IPS DF 4.7 (cell line): ENCODE measurements at regions not wholly inside any gene's neighbourhood (a gene's known extent, or its start where the extent isn't known, plus 50 kb on each side); places are given as distances from the start of the nearest gene placed in this dataset.
"Not testable (repeated sequence)": the region's sequence is repeated elsewhere in the genome, so short reads cannot be mapped to it uniquely, and the experiment has no call there.

Experiments used
- DNase-seq: peaks from one replicate; pipeline ENCODE4 v3.0.0-alpha.2; 2013; ENCODE audit warnings: low spot score; ENCODE audit errors: extremely low read depth

DNA sequence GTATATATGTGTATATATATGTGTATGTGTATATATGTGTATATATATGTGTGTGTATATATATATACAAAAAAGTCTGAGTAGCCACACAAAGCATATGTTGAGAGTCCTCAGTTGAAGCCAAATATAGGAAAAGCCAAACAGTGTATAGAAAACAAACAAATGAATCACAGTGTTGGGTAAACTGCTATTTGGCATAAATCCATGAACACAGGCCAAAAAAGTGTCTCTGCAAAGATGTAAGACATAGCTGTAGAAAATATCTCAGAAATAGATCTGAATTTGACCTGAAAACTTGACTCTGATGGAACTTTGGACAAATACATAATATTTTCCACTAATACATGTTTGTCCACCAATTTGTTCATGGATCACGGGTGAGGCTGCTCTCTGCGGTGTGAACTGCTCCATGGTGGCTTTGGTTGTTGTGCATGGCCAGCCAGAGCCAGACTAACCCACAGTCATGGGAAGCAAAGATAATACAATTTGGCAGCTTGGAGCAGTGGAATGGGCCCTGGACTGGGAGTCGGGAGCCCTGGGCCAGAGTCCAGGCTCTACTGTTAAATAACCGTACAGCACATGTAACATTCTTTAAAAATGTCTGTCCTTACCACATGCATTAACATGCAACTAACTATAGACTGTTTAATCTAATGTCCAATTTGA, 76.9 kb upstream of the EED start:
- DNase-seq = no peak

DNA sequence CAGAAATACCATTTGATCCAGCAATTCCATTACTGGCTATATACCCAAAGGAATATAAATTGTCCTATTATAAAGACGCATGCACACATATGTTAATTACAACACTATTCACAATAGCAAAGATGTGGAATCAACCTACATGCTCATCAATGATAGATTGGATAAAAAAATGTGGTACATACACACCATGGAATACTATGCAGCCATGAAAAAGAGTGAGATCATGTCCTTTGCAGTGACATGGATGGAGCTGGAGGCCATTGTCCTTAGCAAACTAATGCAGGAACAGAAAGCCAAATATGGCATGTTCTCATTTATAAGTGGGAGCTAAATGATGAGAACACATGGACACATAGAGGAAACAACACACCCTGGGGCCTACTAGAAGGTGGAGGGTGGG, 78.3 kb upstream of the EED start:
- DNase-seq = not testable (repeated sequence)

DNA sequence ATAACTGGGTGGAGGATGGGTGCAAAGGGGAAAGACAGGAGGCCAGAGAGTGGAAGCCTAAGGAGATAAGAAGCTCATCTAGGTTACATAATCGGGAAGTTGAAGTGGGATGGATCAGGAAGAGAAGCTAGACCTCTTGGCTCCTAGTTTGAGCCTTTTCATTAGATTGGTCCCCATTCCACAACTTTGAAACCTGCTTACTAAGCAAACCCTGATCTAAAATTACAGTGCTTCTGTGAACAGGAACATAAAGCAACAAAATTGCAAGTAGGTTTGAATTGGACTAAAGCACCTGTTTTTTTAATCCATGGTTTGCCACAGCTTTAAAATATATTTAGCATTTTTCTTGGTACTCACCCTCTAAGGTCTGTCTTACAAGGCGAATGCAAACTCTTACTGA, 80.4 kb upstream of the EED start:
- no peak for DNase-seq

DNA sequence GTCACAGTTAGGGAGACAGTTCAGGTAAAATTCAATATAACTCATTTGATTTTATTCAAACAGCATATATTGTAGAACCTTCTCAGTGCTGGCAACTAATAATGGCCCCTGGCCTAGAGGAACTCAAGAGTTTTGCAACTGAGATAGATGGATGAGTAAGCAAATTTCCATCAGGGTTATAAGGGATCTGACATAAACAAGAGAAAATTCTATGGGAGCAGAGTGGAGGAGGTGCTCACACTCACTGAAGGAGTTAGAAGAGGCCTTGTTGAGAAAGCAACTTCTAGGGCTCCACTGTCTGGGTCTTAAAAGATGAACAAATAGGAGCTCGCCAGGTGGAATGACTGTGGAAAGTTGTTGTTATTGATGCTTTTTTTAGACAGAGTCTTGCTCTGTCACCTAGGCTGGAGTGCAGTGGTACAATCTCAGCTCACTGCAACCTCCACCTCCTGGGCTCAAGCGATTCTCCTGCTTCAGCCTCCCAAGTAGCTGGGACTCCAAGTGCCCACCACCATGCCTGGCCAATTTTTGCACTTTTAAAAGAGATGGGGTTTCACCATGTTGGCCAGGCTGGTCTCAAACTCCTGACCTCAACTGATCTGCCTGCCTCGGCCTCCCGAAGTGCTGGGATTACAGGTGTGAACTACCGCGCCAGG, 81.2 kb upstream of the EED start:
- DNase-seq = not testable (repeated sequence)

DNA sequence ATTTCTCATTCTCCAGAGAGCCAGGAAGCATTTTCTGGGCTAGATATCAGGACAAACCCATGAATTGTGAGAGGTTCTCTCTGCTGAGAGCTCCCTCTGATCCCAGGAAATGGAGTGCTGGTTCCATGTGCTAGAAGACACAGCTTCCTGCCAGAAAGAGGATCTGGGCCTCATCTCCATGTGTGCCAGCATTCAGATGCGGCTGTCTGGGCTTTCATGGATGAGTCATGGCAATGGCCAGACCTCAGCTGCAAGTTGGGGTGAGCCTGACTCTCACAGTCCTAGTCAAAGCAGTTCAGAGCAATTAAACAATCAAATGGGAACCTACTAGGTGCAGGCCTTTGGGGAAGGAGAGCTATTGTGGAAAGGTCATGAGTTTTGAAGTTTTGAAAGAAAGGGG, 82.3 kb upstream of the EED start:
- DNase-seq = no peak

DNA sequence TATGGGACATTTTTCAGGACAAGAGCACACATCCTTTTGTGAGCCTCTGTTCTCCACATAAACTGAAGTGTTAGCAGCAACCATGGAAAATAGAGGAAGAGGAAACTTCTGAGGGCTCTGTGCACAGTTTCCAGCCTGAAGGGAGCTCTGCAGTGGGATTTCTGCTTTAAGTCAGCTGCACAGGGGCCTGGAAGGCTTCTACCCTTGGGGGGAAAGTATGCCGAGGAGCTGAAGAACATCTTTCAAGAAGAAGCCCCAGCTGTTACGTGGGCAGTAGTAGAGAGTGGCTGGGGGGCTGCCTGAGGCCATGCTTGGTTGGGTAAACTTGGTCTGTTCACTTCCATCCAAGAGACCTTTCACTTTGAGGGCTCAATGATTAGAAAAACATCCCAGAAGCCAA, 82.7 kb upstream of the EED start:
- no peak for DNase-seq

DNA sequence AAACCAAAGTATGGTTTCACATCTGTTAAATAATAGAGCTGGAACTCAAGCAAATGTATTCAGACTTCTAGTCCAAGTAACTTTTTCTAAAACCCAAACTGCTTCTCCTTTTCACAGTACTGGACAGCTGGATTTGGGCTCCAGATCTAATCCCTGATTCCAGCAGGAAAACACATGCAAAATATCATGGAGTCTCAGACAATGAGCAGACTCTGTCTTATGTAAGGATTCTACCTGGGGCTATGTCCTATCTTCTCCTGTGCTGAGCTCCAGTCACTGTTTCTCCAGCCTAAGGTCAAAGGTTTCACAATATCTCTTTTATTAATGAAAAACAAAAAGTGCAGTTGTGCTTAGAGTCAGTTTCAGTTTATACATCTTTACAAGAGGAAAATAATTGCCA, 83.2 kb upstream of the EED start:
- DNase-seq = no peak

DNA sequence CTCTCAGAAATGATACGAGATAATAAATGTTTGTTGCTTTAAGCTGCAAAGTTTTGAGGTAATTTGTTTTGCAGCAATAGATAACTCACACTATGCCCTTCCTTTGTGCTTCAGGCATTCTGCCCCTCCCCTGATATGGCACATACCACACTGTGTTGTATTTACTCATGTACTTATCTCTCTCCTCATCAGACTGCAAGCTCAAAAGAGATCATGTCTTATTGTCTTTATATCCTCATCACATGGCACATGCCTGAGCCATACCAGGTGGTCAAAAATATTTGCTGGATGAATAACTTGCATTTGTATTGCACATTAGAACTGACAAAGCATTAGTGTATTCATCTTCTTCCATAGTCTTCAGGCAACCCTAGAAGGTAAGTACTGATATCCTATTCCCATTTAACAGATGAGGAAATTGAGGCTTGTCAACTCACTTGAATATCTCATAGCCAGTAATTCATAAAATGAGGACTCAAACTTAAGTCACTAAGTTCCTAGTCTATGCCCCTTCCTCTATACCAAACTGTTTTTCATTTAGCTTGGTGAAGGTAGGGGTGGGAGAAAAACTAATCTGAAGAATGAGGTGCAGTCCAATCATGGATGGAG, 83.9 kb upstream of the EED start:
- no peak for DNase-seq

DNA sequence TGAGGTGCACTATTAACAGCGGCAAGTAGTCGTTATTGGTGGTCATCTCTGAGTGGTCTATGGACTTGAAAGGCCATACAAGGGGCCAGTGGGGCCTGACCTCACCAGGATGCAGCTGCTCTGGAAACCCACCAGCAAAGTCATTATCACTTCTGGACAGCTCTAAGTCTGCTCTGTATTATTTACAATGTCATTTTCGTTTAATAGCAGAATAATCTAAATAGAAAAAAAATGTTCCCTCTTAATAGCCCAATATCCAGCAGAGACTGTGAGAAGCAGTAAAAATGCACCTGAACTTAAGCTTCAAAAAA, 85.0 kb upstream of the EED start:
- no peak for DNase-seq

DNA sequence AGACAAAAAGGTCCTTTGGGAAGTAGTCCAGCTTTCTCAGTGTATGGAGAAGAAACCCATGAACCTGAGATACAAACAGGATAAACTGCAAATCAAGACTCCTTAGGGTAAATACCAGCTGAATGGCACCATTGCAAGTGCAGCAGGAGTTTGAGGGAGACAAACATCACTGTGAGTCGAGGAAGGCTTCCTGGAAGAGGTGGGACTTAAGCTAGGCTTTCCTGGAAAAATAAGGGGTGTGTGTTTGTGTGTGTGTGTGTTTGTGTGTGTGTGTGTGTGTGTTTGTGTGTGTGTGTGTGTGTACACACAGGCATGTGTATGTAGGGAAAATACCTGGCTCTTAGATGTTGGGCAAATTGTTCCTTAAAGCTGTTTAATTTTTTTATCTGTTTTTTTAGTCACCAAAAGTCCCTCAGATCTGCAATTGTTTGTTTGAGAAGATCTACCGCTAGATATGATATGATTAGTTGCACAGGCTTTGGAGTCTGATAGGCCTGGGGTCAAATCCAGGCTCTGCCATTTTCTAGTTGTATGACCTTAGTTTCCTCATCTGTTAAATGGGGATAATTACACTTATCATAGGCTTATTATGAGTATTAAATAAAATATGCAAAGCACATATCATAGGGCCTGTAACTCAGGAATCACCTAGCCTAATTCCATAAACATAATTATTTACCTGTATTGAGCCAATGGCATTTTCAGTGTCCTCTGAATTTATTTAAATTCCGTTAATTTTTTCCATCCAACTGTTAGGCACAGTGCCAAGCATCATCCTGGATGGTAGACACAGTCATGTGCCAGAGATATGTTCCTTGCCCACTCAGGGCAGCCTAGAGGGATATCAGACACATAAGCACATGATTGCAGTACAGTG, 85.6 kb upstream of the EED start:
- DNase-seq = no peak

DNA sequence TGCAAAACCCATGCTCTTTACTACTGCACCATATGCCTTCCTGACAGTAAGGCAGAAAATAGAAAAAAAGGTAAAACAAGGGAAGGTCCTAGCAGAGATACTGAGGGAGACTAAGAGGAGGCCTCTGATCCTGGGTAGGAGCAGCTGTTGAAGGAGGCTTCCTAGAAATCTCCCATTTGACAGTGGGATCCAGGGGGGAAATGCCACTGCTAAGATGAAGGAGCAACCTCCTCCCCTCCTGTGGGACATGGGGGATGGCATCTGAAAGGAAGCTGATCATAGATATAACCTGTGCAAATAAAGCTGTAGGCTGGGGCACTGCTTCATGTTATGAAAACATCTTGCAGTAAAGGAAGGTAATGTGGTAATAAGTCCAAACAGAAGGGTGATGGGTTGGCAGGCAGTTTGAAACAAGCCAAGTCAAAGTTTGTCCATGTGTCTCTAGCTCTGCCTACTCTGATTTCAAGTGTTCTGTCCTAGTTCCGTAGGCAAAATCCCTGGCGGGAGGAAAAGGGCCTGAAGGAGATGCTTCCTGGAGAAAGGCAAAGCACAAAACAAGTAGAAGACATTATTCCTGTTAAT, 86.7 kb upstream of the EED start:
- DNase-seq = no peak

DNA sequence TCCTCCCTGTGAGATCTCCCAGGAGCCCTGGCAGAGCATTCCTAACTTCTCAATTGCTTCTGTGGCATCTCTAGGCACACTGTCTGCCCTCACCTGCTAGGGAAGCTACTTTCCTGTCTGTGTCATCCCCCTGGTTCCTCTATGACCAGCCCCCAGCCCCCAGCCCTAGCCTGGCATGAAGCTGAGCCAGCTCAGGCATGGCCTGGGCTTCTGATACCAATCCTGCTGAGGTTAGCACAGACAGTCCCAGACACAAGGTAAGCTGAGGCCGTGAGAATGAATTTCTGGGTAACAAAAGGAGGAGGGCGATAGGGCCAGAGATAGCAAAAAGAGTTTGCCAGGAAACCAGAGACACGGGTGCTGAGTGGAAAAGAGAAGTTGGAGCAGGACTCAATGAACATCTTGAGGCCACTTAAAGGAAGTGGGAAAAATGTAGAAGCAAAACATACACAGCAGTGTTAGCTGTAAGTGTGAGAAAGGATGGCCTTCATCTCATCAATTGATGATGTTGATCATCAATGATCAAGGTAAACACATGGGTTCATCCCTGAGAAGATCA, 87.6 kb upstream of the PICALM start:
- DNase-seq = no peak

DNA sequence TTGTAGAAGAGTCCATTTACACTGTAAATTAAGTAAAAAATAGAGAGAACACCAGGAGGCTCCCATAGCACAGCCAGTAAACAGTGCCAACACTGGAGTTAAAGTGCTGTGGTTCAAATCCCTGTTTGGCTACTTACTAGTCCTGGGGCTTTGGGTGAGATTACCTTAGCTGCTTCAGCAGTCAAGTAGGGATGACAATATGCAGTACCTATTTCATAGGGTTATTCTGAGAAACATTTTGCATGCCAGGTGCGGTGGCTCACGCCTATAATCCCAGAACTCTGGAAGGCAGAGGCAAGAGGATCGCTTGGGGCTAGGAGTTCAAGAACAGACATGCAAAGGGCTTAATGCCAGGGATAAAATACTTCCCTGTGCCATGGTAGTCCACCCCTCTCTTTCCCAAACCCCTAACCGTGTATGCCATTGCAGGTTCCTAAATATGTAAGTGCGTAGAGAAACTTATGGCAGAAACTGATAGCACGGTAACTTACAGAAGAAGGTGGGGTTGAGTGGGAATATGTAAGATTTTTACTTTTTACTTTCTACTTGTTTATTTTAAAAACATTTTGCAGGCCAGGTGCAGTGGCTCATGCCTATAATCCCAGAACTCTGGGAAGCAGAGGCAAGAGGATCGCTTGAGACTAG, 86.4 kb upstream of the PICALM start:
- no peak for DNase-seq

DNA sequence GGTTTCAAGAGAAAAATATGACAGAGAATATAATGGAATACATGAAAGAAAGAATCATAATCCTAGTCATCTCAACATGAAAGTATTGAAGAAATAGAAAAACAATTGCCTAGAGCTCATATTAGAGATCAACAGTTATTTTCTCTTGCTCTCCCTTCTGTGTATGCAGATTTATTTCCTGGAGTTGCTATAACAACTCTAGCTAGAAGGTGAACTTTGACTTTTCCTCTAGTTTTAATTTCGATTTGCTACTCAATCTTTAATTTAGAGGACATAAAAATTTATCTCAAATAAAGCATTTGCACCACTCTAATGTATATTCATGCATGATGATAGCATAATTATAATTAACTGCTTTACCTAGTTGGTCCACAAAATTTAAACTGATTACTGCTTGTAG, 84.6 kb upstream of the PICALM start:
- DNase-seq = no peak

DNA sequence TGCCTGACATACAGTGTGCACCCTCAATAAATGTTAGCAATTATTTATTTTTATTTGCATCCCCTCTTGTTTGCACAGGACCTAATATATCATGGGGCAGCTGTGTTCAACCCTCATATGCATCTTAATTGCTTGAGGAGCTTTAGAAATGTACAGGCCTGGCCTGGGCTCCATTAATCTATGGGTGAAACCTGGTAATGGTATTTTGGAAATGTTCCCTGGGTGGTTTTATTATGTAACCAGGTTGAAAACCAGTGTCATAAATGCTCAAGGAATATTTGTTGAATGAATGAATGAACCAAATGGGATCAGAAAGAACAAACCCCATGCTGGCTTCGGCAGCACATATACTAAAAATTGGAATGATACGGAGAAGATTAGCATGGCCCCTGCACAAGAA, 84.0 kb upstream of the PICALM start:
- no peak for DNase-seq

DNA sequence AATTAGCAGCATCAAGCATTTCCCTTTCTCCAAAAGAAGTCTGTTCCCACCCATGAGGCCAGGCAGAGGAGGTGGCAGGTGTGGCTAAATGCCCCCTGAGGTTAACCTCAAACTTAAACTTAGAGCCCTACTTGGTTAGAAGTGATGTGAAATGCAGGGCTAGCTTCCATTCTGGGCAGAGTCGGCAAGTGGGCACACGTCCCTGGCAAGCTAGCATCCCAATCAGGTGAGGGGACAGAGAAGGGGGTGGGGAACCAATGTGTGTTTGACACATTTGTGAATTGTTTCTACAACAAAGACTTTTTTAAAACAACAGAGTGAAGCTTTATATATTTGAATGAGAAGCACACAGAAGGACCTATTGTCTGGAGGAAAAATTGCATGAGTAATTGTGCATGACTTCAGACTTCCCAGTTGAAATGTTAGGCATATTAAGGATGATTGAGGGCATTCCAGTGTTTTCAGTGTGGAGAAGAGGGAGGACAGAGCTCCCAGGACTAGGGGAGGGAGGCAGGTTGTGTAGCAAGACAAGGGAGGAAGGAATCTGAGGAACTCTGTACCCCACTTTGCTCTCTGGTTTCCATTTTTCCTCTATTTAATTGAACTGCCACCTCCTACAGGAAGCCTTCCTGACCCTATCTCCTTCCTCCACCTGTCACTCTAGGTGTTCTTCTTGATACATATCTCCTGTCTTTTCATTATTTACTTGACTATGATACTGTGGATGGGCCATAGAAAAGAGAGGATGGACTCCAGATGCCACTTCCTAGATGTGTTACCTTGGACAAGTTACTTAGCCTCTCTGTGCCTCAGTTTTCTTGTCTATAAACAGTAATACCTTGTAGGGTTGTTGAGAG, 83.3 kb upstream of the PICALM start:
- no peak for DNase-seq

DNA sequence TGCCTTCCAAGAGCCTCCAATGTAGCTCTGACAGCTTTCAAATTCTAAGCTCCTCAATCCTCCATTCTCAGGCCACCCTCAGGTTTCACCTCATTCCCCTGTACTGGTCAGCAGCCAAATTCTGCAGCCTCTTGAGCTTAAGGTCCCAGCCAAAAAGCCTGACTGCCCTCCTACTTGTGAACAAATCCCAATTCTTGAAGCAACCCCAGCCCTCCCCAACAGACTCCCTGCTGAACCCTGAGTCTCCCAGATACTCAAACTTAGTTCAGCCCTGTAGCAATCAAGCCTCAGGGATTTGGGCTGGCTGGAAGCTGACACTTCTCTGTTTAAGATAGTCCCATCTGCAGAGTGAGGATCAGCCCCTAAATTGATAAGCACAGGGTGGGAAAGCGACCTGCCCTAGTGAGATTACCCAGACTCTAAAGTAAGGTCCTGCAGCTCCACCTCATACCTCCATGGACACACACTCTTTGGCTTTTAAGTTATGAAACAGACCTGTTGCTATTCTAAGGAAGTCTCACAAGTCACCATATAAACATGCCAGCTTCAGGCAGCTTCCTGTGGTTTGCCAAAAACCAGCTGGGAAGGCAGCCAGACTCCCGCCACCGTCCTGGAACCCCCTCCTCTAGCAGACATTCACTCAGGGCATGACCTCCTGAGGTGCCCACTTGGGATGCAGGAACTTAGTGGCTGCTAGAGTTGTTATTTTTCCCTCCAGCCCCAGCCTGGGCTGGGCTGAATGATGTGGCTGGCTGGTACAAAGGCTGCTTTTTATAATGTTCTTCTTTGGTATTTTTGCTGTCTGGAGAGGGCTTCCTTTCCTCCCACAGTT, 82.5 kb upstream of the PICALM start:
- DNase-seq = no peak

DNA sequence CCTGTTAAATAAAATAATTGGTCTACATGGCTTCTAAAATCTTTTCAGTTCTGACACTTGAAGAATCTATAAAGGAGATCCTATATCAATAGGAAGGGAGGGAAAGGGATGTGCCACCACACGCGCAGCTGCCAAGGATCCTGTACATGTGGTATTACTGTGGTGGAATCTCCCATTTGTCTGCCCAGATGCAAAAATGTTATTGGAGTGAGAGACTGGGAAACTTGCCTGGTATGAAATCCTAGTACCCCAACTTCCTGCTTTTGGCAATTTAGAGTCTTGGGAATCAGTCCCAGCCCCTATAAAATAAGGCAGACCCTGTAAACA, 81.9 kb upstream of the PICALM start:
- no peak for DNase-seq

DNA sequence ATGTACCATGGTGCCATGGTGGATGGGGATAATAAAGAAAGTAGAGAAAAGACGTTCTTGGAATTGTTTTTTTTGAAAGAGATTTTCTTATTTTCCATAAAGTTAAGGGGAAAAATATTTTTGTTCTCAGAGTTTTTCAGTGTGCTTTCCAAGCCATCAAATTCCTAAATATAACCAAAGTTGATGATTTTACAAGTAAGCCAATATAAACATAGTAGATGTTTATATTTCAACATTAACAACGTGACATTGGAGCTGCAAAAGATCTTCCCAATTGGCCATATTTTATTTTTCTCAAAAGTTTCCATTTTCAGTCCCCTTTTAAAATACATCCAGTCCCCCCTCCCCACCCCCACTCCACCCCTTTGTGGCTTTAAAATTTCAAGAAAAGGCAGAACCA, 80.9 kb upstream of the PICALM start:
- no peak for DNase-seq
